Breast epithelium (tissue), 3 donors: ENCODE measurements at regions not wholly inside any gene's neighbourhood (a gene's known extent, or its start where the extent isn't known, plus 50 kb on each side); places are given as distances from the start of the nearest gene placed in this dataset.

Experiments used
- CTCF ChIP-seq, 3 donors: fragments of 450-650 bp; IDR thresholded peaks; one replicate each; pipeline ENCODE4 v1.5.1; 2016 to 2017; ENCODE audit warnings: antibody characterized with exemption in 3 of 3, mild to moderate bottlenecking in 3 of 3, moderate library complexity in 3 of 3
- POLR2A ChIP-seq: fragments of 450-650 bp; IDR thresholded peaks from one replicate; pipeline ENCODE4 v1.6.1; 2016; ENCODE audit warnings: antibody characterized with exemption, mild to moderate bottlenecking, moderate library complexity
- POLR2AphosphoS5 ChIP-seq, 3 donors: sonication (generic); formaldehyde crosslinking; IDR thresholded peaks; one replicate each; pipeline ENCODE4 v1.6.1; 2017; ENCODE audit warnings: antibody characterized with exemption in 3 of 3

- TF ChIP-seq CTCF (IDR thresholded peaks at IDR 0.05) (no peak), POLR2AphosphoS5 (IDR thresholded peaks at IDR 0.05) (no peak), POLR2A (no peak)
Measured at GRCh38 chr2:239858179-239858578, 167.0 kb downstream of the NDUFA10 start.
